Skeletal muscle satellite cell (primary cell): ENCODE measurements at regions not wholly inside any gene's neighbourhood (a gene's known extent, or its start where the extent isn't known, plus 50 kb on each side); places are given as distances from the start of the nearest gene placed in this dataset.
"Not testable (repeated sequence)": the region's sequence is repeated elsewhere in the genome, so short reads cannot be mapped to it uniquely, and the experiment has no call there.

Source experiments
- H3K27me3 ChIP-seq: 2 replicates; pipeline ENCODE4 v1.7.0; 2013; ENCODE audit warnings: low read length; ENCODE audit not compliant: control insufficient read depth, insufficient read depth
- H3K36me3 ChIP-seq: 2 replicates; pipeline ENCODE4 v1.7.0; 2013; ENCODE audit warnings: mild to moderate bottlenecking, control low read depth, low read length; ENCODE audit not compliant: insufficient read depth
- H3K4me1 ChIP-seq: 2 replicates; pipeline ENCODE4 v1.7.0; 2013; ENCODE audit warnings: low read length; ENCODE audit not compliant: control insufficient read depth, insufficient read depth
- H3K4me2 ChIP-seq: 2 replicates; pipeline ENCODE4 v1.7.0; 2013; ENCODE audit warnings: mild to moderate bottlenecking, low read length
- H3K4me3 ChIP-seq: 2 replicates; pipeline ENCODE4 v1.7.0; 2013; ENCODE audit warnings: low read length
- H3K9ac ChIP-seq: 2 replicates; pipeline ENCODE4 v1.7.0; 2013; ENCODE audit warnings: mild to moderate bottlenecking, low read depth, low read length, moderate library complexity
- H3K9me3 ChIP-seq: replicated peaks from 2 replicates; pipeline ENCODE4 v1.7.0; 2013; ENCODE audit warnings: mild to moderate bottlenecking, control low read depth, low read length

- H3K9ac ChIP-seq, result no peak overlapping the region
- no peak overlapping the region for H3K4me3 ChIP-seq
- peaks cover 26% of the 10 kb centered on the region for H3K4me1 ChIP-seq
- no peak overlapping the region for H3K4me2 ChIP-seq
- H3K36me3 ChIP-seq, result no peaks in the 10 kb centered on the region
- H3K27me3 ChIP-seq, result no peaks in the 10 kb centered on the region
- no peaks in the 10 kb centered on the region for H3K9me3 ChIP-seq
Observed at GRCh38 chr6:16898640-16899396, 137.6 kb upstream of the ATXN1 start.

- Histone ChIP-seq H3K9me3 (no peaks in the 10 kb centered on the region), H3K9ac (no peak overlapping the region), H3K4me1 (peaks cover 14% of the 10 kb centered on the region), H3K4me3 (no peak overlapping the region), H3K36me3 (no peaks in the 10 kb centered on the region), H3K4me2 (no peak overlapping the region), H3K27me3 (no peaks in the 10 kb centered on the region)
Observed at GRCh38 chr6:16897669-16898068, 136.4 kb upstream of the ATXN1 start.

- Histone ChIP-seq H3K4me2 (no peak overlapping the region), H3K9me3 (no peaks in the 10 kb centered on the region), H3K9ac (no peak overlapping the region), H3K4me3 (no peak overlapping the region), H3K36me3 (no peaks in the 10 kb centered on the region), H3K27me3 (no peaks in the 10 kb centered on the region), H3K4me1 (no peaks in the 10 kb centered on the region)
Observed at GRCh38 chr6:16894301-16894700, 133.0 kb upstream of the ATXN1 start.

- H3K9me3 ChIP-seq, H3K9ac ChIP-seq, H3K4me2 ChIP-seq, H3K4me3 ChIP-seq, H3K4me1 ChIP-seq, H3K36me3 ChIP-seq, H3K27me3 ChIP-seq: not testable (repeated sequence)
Observed at GRCh38 chr6:16891110-16891509, 129.8 kb upstream of the ATXN1 start.

- Histone ChIP-seq H3K27me3 (peaks cover 8% of the 10 kb centered on the region), H3K9me3 (no peaks in the 10 kb centered on the region), H3K9ac (no peak overlapping the region), H3K36me3 (no peaks in the 10 kb centered on the region), H3K4me1 (no peaks in the 10 kb centered on the region), H3K4me3 (no peak overlapping the region), H3K4me2 (no peak overlapping the region)
Observed at GRCh38 chr6:16885411-16886160, 124.3 kb upstream of the ATXN1 start.

- no peaks in the 10 kb centered on the region for H3K9me3 ChIP-seq
- no peak overlapping the region for H3K9ac ChIP-seq
- H3K4me2 ChIP-seq, result no peak overlapping the region
- no peaks in the 10 kb centered on the region for H3K4me1 ChIP-seq
- H3K27me3 ChIP-seq, result peaks cover 8% of the 10 kb centered on the region
- H3K4me3 ChIP-seq, result no peak overlapping the region
- H3K36me3 ChIP-seq, result no peaks in the 10 kb centered on the region
Observed at GRCh38 chr6:16884526-16884925, 123.3 kb upstream of the ATXN1 start.

- Histone ChIP-seq H3K36me3 (no peaks in the 10 kb centered on the region), H3K4me3 (no peak overlapping the region), H3K9ac (no peak overlapping the region), H3K27me3 (peaks cover 11% of the 10 kb centered on the region), H3K4me1 (no peaks in the 10 kb centered on the region), H3K4me2 (no peak overlapping the region), H3K9me3 (no peaks in the 10 kb centered on the region)
Observed at GRCh38 chr6:16883414-16883813, 122.2 kb upstream of the ATXN1 start.

GRCh38 chr6:16882230-16882629 is 121.0 kb upstream of the ATXN1 start:
- no peak overlapping the region for H3K9ac ChIP-seq
- H3K36me3 ChIP-seq, result no peaks in the 10 kb centered on the region
- no peaks in the 10 kb centered on the region for H3K9me3 ChIP-seq
- H3K27me3 ChIP-seq, result peaks cover 11% of the 10 kb centered on the region
- H3K4me3 ChIP-seq, result no peak overlapping the region
- no peaks in the 10 kb centered on the region for H3K4me1 ChIP-seq
- H3K4me2 ChIP-seq, result no peak overlapping the region

GRCh38 chr6:16876852-16877251 is 115.6 kb upstream of the ATXN1 start:
- H3K36me3 ChIP-seq, H3K4me1 ChIP-seq, H3K9ac ChIP-seq, H3K4me3 ChIP-seq, H3K9me3 ChIP-seq, H3K4me2 ChIP-seq: not testable (repeated sequence)
- peaks cover 31% of the 10 kb centered on the region for H3K27me3 ChIP-seq

- H3K9me3 ChIP-seq, result no peaks in the 10 kb centered on the region
- no peaks in the 10 kb centered on the region for H3K36me3 ChIP-seq
- peaks cover 31% of the 10 kb centered on the region for H3K27me3 ChIP-seq
- no peaks in the 10 kb centered on the region for H3K4me1 ChIP-seq
- no peak overlapping the region for H3K4me3 ChIP-seq
- no peak overlapping the region for H3K9ac ChIP-seq
- no peak overlapping the region for H3K4me2 ChIP-seq
Observed at GRCh38 chr6:16876201-16876600, 114.9 kb upstream of the ATXN1 start.

- peaks cover 25% of the 10 kb centered on the region for H3K27me3 ChIP-seq
- H3K36me3 ChIP-seq, result no peaks in the 10 kb centered on the region
- H3K9me3 ChIP-seq, result no peaks in the 10 kb centered on the region
- no peak overlapping the region for H3K4me3 ChIP-seq
- H3K4me1 ChIP-seq, result no peaks in the 10 kb centered on the region
- no peak overlapping the region for H3K9ac ChIP-seq
- no peak overlapping the region for H3K4me2 ChIP-seq
Observed at GRCh38 chr6:16873698-16874097, 112.4 kb upstream of the ATXN1 start.
